ENCODE measurements at regions not wholly inside any gene's neighbourhood (a gene's known extent, or its start where the extent isn't known, plus 50 kb on each side); places are given as distances from the start of the nearest gene placed in this dataset.

DNA sequence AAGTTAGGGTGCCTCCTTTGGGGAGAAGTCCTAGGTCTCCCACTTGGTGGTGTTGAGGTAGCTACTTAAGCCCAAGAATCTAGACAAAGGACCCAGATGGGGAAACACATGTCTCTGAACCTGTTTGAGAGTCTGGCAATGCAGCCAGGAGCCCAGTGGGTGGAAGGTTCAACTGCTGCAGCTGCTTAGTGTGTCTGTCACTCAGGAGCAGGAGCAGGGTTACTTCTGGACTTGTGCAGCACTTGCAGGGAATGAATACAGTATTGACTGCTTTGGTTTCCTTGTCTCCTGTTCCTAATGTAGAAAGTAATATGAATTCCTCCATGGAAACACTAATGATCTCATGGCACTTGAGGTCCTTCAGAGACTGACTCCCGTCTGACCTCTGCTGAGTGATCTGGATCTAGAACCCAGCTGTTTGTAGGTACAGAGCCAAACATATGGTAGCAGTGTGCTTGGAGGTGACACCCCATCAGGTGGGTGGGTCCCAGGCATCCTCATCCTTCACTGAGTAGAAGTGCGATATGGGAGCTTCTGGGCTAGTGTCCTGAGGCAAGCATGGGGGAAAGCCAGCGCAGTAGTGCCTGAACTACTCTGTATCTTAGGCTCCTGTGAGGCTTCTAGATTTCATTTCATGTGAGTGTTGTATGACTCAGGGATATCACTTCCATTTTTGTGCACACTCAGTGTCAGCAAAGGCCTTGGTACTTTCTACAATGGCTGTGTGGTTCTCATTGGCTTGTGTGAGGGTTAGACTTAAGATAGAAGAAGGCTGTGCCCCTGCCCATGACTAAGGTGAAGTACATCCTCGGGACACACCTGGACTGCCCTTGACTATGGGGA is 85.0 kb upstream of the WDR1 start:
- no peaks in the 10 kb centered on the region for H3K36me3 ChIP-seq (ENCODE audit: control insufficient read depth in 2 of 3, insufficient read depth in 3 of 3, low read length in 3 of 3)
- no peak for DNase-seq
- H3K9ac ChIP-seq (ENCODE audit: low read length in 3 of 3) = no peak overlapping the region
- TF ChIP-seq, protein P1, sequence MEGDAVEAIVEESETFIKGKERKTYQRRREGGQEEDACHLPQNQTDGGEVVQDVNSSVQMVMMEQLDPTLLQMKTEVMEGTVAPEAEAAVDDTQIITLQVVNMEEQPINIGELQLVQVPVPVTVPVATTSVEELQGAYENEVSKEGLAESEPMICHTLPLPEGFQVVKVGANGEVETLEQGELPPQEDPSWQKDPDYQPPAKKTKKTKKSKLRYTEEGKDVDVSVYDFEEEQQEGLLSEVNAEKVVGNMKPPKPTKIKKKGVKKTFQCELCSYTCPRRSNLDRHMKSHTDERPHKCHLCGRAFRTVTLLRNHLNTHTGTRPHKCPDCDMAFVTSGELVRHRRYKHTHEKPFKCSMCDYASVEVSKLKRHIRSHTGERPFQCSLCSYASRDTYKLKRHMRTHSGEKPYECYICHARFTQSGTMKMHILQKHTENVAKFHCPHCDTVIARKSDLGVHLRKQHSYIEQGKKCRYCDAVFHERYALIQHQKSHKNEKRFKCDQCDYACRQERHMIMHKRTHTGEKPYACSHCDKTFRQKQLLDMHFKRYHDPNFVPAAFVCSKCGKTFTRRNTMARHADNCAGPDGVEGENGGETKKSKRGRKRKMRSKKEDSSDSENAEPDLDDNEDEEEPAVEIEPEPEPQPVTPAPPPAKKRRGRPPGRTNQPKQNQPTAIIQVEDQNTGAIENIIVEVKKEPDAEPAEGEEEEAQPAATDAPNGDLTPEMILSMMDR (IDR thresholded peaks at IDR 0.05; ENCODE audit: borderline replicate concordance, extremely low read depth, insufficient read depth) = no peak
- H3K27ac ChIP-seq (ENCODE audit: low read depth in 2 of 2, low read length in 2 of 2) = no peak overlapping the region
- no peaks in the 10 kb centered on the region for H3K4me1 ChIP-seq (ENCODE audit: control insufficient read depth in 2 of 3, insufficient read depth in 2 of 3, low read depth in 1 of 3, low read length in 3 of 3)
- H3K9me3 ChIP-seq (ENCODE audit: control insufficient read depth in 2 of 3, insufficient read depth in 1 of 3, low read length in 3 of 3) = no peaks in the 10 kb centered on the region
- no peak for FAIRE-seq
- H3K27me3 ChIP-seq (ENCODE audit: control insufficient read depth, insufficient read depth, low read length) = no peaks in the 10 kb centered on the region
- intact Hi-C loops (cut with DNase I) = no loop called here
- H3K4me3 ChIP-seq (ENCODE audit: low read length in 3 of 3) = no peak overlapping the region

DNA sequence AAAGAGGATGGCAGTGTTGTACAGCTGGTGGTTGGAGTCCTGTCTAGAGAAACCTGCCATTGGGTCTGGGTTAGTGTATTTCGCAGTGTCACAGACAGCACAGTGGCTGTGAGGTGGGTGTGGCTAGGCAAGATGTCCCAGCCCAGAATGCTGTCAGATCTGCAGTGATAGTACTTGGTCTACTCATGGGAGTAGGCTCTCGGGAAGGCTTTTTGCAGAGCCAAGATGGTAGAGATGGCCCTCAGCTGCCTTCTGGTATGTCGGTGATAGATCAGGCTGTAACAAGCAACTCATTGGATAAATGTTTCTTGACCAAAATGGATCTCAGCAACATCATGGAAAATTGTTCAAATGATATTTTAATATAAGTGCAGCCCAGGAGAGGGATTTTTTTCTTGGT is 84.3 kb upstream of the WDR1 start:
- FAIRE-seq = no peak
- H3K27me3 ChIP-seq (ENCODE audit: control insufficient read depth, insufficient read depth, low read length) = no peaks in the 10 kb centered on the region
- H3K9me3 ChIP-seq (ENCODE audit: control insufficient read depth in 2 of 3, insufficient read depth in 1 of 3, low read length in 3 of 3) = no peaks in the 10 kb centered on the region
- H3K4me3 ChIP-seq (ENCODE audit: low read length in 3 of 3) = no peak overlapping the region
- no peak overlapping the region for H3K27ac ChIP-seq (ENCODE audit: low read depth in 2 of 2, low read length in 2 of 2)
- intact Hi-C loops (cut with DNase I) = no loop called here
- no peak overlapping the region for H3K9ac ChIP-seq (ENCODE audit: low read length in 3 of 3)
- no peaks in the 10 kb centered on the region for H3K4me1 ChIP-seq (ENCODE audit: control insufficient read depth in 2 of 3, insufficient read depth in 2 of 3, low read depth in 1 of 3, low read length in 3 of 3)
- TF ChIP-seq, protein P1 (IDR thresholded peaks at IDR 0.05; ENCODE audit: borderline replicate concordance, extremely low read depth, insufficient read depth) = no peak
- H3K36me3 ChIP-seq (ENCODE audit: control insufficient read depth in 2 of 3, insufficient read depth in 3 of 3, low read length in 3 of 3) = no peaks in the 10 kb centered on the region
- DNase-seq = no peak

DNA sequence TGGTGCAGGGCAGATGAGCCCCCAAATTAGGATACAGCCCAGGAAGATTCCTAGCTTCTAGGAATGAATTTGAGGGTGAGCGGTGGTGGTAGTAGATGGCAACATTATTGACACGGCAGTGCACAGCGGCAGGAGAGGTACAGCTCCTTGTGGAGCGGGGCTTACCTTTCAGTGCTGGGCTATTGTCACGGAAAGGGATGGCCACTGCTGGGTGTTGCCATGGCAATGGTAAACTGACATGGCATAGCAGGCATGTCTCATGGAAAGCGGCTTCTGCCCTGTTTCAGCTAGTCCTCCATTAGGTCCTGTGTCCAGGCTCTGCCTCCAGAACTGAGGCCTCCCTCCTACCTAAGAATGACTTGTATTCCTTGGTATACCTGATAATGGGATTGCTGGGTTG is 81.8 kb upstream of the WDR1 start:
- no peaks in the 10 kb centered on the region for H3K27me3 ChIP-seq (ENCODE audit: control insufficient read depth, insufficient read depth, low read length)
- no peak for FAIRE-seq
- H3K9me3 ChIP-seq (ENCODE audit: control insufficient read depth in 2 of 3, insufficient read depth in 1 of 3, low read length in 3 of 3) = no peaks in the 10 kb centered on the region
- no peak for DNase-seq
- H3K36me3 ChIP-seq (ENCODE audit: control insufficient read depth in 2 of 3, insufficient read depth in 3 of 3, low read length in 3 of 3) = no peaks in the 10 kb centered on the region
- intact Hi-C loops (cut with DNase I) = no loop called here
- H3K4me1 ChIP-seq (ENCODE audit: control insufficient read depth in 2 of 3, insufficient read depth in 2 of 3, low read depth in 1 of 3, low read length in 3 of 3) = no peaks in the 10 kb centered on the region
- no peak overlapping the region for H3K27ac ChIP-seq (ENCODE audit: low read depth in 2 of 2, low read length in 2 of 2)
- H3K4me3 ChIP-seq (ENCODE audit: low read length in 3 of 3) = no peak overlapping the region
- TF ChIP-seq, protein P1 (IDR thresholded peaks at IDR 0.05; ENCODE audit: borderline replicate concordance, extremely low read depth, insufficient read depth) = no peak
- no peak overlapping the region for H3K9ac ChIP-seq (ENCODE audit: low read length in 3 of 3)
